Hematopoietic multipotent progenitor cell treated with erythropoietin and hydrocortisone succinate and interleukin-3 and kit ligand, for 17 days (in vitro differentiated cells): ENCODE measurements at regions not wholly inside any gene's neighbourhood (a gene's known extent, or its start where the extent isn't known, plus 50 kb on each side); places are given as distances from the start of the nearest gene placed in this dataset.

Experiments used
- DNase-seq: peaks from one replicate; pipeline ENCODE4 v3.0.0-alpha.2; 2015; ENCODE audit warnings: low spot score

- DNase-seq, result no peak
Observed at GRCh38 chr3:132236701-132237651, 80.2 kb upstream of the ACP3 start.

GRCh38 chr3:132237652-132238032 is 79.6 kb upstream of the ACP3 start:
- no peak for DNase-seq

DNA sequence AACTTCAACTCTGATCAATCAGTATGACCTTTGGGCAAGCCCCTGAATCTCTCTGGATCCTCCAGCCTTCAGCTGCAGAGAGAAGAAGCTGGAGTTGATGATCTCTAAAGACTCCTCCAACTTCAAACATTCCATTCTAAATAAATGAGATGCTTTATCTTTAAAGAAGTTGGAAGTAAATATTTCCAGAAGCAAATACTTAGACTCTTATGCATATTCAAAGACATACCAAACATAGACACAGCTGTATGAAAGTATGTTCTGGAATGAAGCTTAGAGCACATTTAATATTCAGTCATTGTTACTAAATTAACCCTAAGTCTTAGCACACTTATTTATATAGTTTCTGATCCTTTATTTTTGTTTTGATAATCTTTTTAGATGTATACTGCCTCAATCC is 77.6 kb upstream of the ACP3 start:
- no peak for DNase-seq

DNA sequence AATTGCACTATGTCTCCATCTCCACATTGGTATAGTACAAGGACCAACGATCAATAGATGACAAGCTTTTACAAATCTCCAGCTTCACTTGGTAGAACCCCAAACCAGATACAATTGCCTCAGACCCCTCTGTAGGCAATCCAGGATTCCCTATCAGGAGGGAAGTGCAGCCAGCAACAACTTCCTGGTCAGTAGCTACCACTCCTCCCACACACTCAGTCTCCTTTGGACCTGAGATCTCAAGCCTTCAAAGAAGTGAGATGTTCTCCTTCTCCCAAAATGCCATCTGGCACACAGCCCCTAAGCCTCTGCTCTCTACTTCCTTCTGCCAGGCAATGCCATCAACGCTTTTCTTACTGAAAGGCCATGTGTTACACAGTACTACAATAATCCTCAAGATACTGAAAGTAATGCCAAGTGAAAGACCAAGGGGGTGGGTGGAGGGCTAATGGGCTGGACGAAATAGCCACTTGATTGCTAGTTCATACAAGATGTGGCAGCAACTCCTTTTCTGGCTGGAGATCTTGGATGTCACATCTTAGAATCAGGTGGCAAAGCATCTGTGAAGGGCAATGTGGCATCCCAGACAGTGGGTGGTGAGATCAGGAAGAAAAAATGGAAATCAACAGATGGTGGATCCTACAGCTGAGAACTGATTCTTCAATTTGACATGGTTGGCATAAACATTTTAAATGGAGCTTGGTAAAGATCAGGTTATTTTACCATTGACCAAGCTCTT is 75.3 kb upstream of the ACP3 start:
- no peak for DNase-seq

GRCh38 chr3:132242790-132243189 is 74.4 kb upstream of the ACP3 start:
- DNase-seq, result no peak

GRCh38 chr3:132245552-132246142 is 71.6 kb upstream of the ACP3 start:
- DNase-seq, result no peak

DNA sequence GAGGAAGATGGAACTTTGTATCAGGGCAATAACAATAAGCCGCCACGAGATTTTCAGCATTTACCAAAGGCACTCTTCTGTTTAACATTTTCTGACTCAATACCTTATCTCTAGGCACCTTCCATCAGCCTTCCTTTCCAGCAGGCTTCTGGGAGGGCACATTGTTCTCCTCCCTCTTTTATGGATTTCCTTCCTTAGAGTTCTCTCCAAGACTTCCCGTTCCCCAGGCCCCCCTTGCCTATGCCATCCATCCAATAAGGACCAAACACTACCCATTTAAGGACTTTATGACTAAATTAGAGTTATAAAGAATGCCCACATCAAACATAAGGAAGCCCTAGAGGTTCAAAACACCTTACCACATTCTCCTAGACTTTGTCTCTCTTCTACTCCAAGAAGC is 71.0 kb upstream of the ACP3 start:
- DNase-seq, result no peak

- DNase-seq, result no peak
Observed at GRCh38 chr3:132247211-132247610, 70.0 kb upstream of the ACP3 start.

GRCh38 chr3:132248490-132248889 is 68.7 kb upstream of the ACP3 start:
- DNase-seq, result no peak

DNA sequence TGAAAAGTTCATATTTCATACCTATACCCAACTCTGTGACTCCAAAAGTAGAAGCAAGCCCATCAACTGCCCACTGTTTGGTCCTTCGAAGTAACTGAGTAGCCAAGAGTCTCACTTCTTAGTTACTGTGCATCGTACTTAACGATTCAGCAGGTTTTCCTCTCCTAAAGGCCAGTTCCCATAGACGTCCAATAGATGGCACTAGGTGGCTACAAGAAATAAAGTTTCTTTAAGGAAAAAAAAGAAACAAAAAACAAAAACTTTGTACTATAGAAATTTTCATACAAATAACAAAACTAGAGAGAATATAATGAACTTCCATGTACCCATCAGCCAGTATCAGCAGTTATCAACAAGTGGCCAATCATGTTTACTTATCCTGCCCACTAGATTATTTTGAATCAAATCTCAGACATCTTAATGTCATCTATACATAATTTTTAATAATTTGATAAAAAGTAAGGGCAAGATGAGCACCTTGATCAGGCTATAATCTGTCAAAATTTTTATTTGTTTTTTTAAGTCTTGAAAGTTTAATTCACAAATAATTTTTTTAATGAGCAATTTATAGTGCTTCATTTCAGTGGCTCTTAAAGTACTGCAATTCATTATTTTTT is 63.8 kb upstream of the ACP3 start:
- DNase-seq, result peak; percentile 29

GRCh38 chr3:132254076-132254755 is 63.0 kb upstream of the ACP3 start:
- no peak for DNase-seq

GRCh38 chr3:132255041-132255745 is 62.0 kb upstream of the ACP3 start:
- no peak for DNase-seq

DNA sequence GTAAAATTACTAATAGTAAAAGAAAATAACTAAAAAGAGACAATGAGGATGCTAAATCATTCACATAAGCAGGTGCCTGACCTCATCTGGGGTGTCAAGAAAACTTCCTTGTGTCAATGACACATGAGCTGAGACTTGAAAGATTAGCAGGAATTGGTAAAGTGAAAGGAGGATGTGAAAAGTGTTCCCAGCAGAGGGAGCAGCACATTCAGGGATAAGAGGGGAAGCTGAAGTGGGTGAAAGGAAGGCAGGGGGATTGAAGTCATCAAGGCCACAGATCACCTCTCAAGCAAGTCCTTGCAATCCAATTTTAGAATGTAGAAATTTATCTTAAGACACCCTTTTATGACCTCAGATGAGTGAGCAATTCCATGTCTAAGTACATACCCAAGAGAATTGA is 60.2 kb upstream of the ACP3 start:
- no peak for DNase-seq

DNA sequence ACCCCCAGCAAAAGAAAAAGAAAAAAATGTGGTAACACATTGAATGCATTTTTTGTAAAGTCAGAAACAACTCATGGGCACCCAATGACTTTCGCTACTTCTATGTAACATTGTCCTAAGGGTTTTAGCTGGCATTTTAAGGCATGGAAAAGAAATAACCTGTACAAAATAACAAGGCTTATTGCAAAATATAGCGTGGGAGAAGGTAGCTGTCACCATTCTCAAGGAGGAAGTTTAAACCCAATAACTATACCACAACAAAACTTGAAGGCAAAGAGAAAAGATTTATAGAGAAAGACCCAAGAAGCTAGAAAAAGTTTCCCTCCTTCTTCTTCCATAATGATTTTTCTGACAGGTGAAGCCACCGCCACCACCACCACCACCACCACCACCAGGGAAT is 55.7 kb upstream of the ACP3 start:
- DNase-seq, result no peak

GRCh38 chr3:132262305-132262704 is 54.9 kb upstream of the ACP3 start:
- DNase-seq, result no peak

- DNase-seq, result no peak
Observed at GRCh38 chr3:132262956-132263355, 54.3 kb upstream of the ACP3 start.

- DNase-seq, result no peak
Observed at GRCh38 chr3:132265028-132265427, 52.2 kb upstream of the ACP3 start.

DNA sequence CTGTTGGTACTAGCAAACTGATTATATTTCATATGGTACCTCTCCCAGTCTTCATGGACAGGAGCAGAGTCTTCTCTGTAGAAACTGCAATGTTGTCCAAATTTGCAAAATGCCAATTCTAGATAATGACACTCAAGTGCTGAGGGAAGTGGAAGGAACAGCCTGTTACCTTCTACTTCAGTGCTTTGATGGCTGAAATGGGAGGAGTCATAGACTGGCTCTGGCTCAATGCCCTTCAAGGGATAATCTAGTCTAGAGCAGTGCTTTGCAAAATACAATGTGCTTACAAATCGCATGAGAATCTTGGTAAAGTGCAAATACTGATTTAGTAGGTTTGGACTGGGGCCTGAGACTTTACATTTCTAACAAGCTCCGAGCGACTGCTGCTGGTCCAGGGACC is 51.7 kb upstream of the ACP3 start:
- DNase-seq, result no peak

DNA sequence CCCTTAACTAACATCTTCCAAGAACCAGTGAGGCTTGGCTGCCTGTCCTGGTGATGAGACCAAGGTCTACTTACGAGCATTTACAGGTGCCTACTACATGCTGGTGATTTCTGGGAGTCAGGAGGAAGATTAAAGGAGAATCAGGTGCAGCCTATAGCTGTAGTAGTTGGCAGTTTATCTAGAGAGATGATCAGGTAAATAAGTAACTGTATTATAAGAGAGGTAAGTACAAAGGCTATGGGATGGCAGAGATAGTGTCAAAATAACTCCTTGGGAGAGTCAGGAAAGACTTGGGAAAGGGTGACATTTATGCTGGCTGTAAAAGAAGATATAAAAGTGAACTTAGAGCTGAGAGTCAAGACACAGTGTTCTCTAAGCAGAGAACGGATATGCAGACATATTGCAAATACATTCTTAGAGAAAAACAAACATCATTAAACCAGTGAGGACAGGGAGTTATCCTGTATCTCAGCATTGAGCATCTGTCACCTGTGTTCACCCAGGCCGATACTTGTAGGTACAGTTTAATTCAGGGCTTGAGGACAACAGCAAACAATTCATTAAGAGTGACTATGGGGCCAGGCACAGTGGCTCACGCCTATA is 49.7 kb upstream of the ACP3 start:
- DNase-seq, result no peak
